H9 (cell line): ENCODE measurements at regions not wholly inside any gene's neighbourhood (a gene's known extent, or its start where the extent isn't known, plus 50 kb on each side); places are given as distances from the start of the nearest gene placed in this dataset.

ENCODE experiments used
- DNase-seq: peaks from one replicate; pipeline ENCODE4 v3.0.0-alpha.2; 2017
- H2AFZ ChIP-seq: one replicate; pipeline ENCODE4 v1.6.1; 2013; ENCODE audit warnings: mild to moderate bottlenecking, low read length, control low read depth, moderate library complexity
- H2AK5ac ChIP-seq: 2 replicates; pipeline ENCODE4 v1.6.1; 2013; ENCODE audit warnings: low read length, control low read depth, mixed read lengths; ENCODE audit not compliant: insufficient read length
- H2BK120ac ChIP-seq: one replicate; pipeline ENCODE4 v1.6.1; 2013; ENCODE audit warnings: low read depth, mild to moderate bottlenecking, low read length, control low read depth, inconsistent platforms; ENCODE audit not compliant: poor library complexity, severe bottlenecking
- H2BK12ac ChIP-seq: 2 replicates; pipeline ENCODE4 v1.6.1; 2013; ENCODE audit warnings: low read length, control low read depth, mixed read lengths, low read depth; ENCODE audit not compliant: insufficient read length
- H2BK15ac ChIP-seq: 2 replicates; pipeline ENCODE4 v1.6.1; 2013; ENCODE audit warnings: low read depth, low read length, control low read depth
- H2BK20ac ChIP-seq: one replicate; pipeline ENCODE4 v1.6.1; 2013; ENCODE audit warnings: low read depth, mild to moderate bottlenecking, low read length, control low read depth, inconsistent platforms; ENCODE audit not compliant: poor library complexity, severe bottlenecking
- H2BK5ac ChIP-seq: 2 replicates; pipeline ENCODE4 v1.6.1; 2013; ENCODE audit warnings: low read length, control low read depth, mixed read lengths; ENCODE audit not compliant: insufficient read length
- H3K14ac ChIP-seq: 2 replicates; pipeline ENCODE4 v1.6.1; 2013; ENCODE audit warnings: low read length, control low read depth; ENCODE audit not compliant: insufficient read depth
- H3K18ac ChIP-seq: 2 replicates; pipeline ENCODE4 v1.6.1; 2013; ENCODE audit warnings: low read depth, mild to moderate bottlenecking, mixed read lengths, low read length, control low read depth; ENCODE audit not compliant: insufficient read length
- H3K23ac ChIP-seq: 2 replicates; pipeline ENCODE4 v1.6.1; 2013; ENCODE audit warnings: low read length, control low read depth, mixed read lengths, low read depth; ENCODE audit not compliant: insufficient read length
- H3K23me2 ChIP-seq: 2 replicates; pipeline ENCODE4 v1.6.1; 2013; ENCODE audit warnings: low read depth, mild to moderate bottlenecking, mixed read lengths, low read length, control low read depth; ENCODE audit not compliant: insufficient read length, poor library complexity, severe bottlenecking
- H3K27ac ChIP-seq: 2 replicates; pipeline ENCODE4 v1.5.1; 2013; ENCODE audit warnings: low read length, control low read depth, mixed read lengths, low read depth; ENCODE audit not compliant: insufficient read length
- H3K27me3 ChIP-seq: 2 replicates; pipeline ENCODE4 v1.6.1; 2013; ENCODE audit warnings: low read length, control low read depth, inconsistent platforms; ENCODE audit not compliant: insufficient read depth
- H3K4ac ChIP-seq: 2 replicates; pipeline ENCODE4 v1.6.1; 2013; ENCODE audit warnings: low read depth, mild to moderate bottlenecking, control low read depth, inconsistent platforms, low read length, moderate library complexity
- H3K4me1 ChIP-seq: 2 replicates; pipeline ENCODE4 v1.6.1; 2013; ENCODE audit warnings: low read length, control low read depth, inconsistent platforms; ENCODE audit not compliant: insufficient read depth
- H3K4me2 ChIP-seq: 2 replicates; pipeline ENCODE4 v1.6.1; 2013; ENCODE audit warnings: low read length, control low read depth, mixed read lengths; ENCODE audit not compliant: insufficient read length, insufficient read depth
- H3K56ac ChIP-seq: 2 replicates; pipeline ENCODE4 v1.6.1; 2013; ENCODE audit warnings: low read depth, mild to moderate bottlenecking, mixed read lengths, low read length, control low read depth; ENCODE audit not compliant: insufficient read length
- H3K79me1 ChIP-seq: 2 replicates; pipeline ENCODE4 v1.6.1; 2013; ENCODE audit warnings: low read depth, mild to moderate bottlenecking, moderate library complexity, low read length, control low read depth, inconsistent platforms; ENCODE audit not compliant: insufficient read depth, poor library complexity, severe bottlenecking
- H3K79me2 ChIP-seq: 2 replicates; pipeline ENCODE4 v1.6.1; 2013; ENCODE audit warnings: low read length, control low read depth, inconsistent platforms; ENCODE audit not compliant: insufficient read depth
- H3K9ac ChIP-seq: 2 replicates; pipeline ENCODE4 v1.6.1; 2013; ENCODE audit warnings: low read length, control low read depth, mixed read lengths; ENCODE audit not compliant: insufficient read length; ENCODE audit errors: extremely low read depth
- H3K9me3 ChIP-seq: one replicate; pipeline ENCODE4 v1.6.1; 2013; ENCODE audit warnings: low read depth, low read length, inconsistent platforms; ENCODE audit not compliant: control insufficient read depth
- H3T11ph ChIP-seq: one replicate; pipeline ENCODE4 v1.6.1; 2013; ENCODE audit warnings: mild to moderate bottlenecking, low read length, control low read depth, inconsistent platforms
- H4K20me1 ChIP-seq: one replicate; pipeline ENCODE4 v1.6.1; 2013; ENCODE audit not compliant: control insufficient read depth, insufficient read length, insufficient read depth
- H4K5ac ChIP-seq: 2 replicates; pipeline ENCODE4 v1.6.1; 2013; ENCODE audit warnings: low read depth, mild to moderate bottlenecking, mixed read lengths, low read length, control low read depth; ENCODE audit not compliant: insufficient read length
- H4K8ac ChIP-seq: replicated peaks from 2 replicates; pipeline ENCODE4 v1.6.1; 2013; ENCODE audit warnings: low read length, control low read depth, mixed read lengths, low read depth; ENCODE audit not compliant: insufficient read length
- H4K91ac ChIP-seq: 2 replicates; pipeline ENCODE4 v1.6.1; 2013; ENCODE audit warnings: low read depth, mild to moderate bottlenecking, moderate library complexity, mixed read lengths, low read length, control low read depth; ENCODE audit not compliant: insufficient read length
- H3K27ac Mint-ChIP-seq, 3 experiments: 2 replicates in 2 of 3; 3 replicates in 1 of 3; pipeline ENCODE4 v1.8.0; 2020 to 2021; ENCODE audit warnings: mixed read lengths in 3 of 3, mild to moderate bottlenecking in 1 of 3, moderate library complexity in 1 of 3
- H3K27me3 Mint-ChIP-seq: 2 replicates; pipeline ENCODE4 v1.8.0; 2021; ENCODE audit warnings: low read depth, mild to moderate bottlenecking, moderate library complexity, mixed read lengths
- H3K36me3 Mint-ChIP-seq, 3 experiments: 2 replicates in 2 of 3; 3 replicates in 1 of 3; pipeline ENCODE4 v1.8.0; 2020 to 2021; ENCODE audit warnings: low read depth in 3 of 3, mixed read lengths in 3 of 3; ENCODE audit not compliant: insufficient read depth in 1 of 3
- H3K4me1 Mint-ChIP-seq, 2 experiments: 2 replicates each; pipeline ENCODE4 v1.8.0; 2020; ENCODE audit warnings: mixed read lengths in 2 of 2
- H3K4me3 Mint-ChIP-seq, 2 experiments: 2 replicates in 1 of 2; 3 replicates in 1 of 2; pipeline ENCODE4 v1.8.0; 2020 to 2021; ENCODE audit warnings: mild to moderate bottlenecking in 2 of 2, mixed read lengths in 2 of 2, moderate library complexity in 1 of 2
- H3K9me3 Mint-ChIP-seq, 2 experiments: 2 replicates in 1 of 2; 3 replicates in 1 of 2; pipeline ENCODE4 v1.8.0; 2020; ENCODE audit warnings: mild to moderate bottlenecking in 2 of 2, mixed read lengths in 2 of 2, moderate library complexity in 1 of 2
- WGBS: extraction: QIAGEN DNeasy Blood & Tissue Kit; methylation state at CpG from one replicate; pipeline ENCODE4 v1.1.7; 2013; ENCODE audit warnings: missing lambda C conversion rate, low lambda C conversion rate, mixed read lengths; ENCODE audit not compliant: insufficient read length; ENCODE audit errors: extremely low coverage; 5-methylcytosine and 5-hydroxymethylcytosine counted together
- TF ChIP-seq, protein P1 (sequence below): fragments of 200-600 bp; sonication (generic); conservative IDR thresholded peaks from 3 replicates; pipeline ENCODE4 v1.8.0; 2021; ENCODE audit warnings: antibody characterized with exemption, mild to moderate bottlenecking

DNA sequence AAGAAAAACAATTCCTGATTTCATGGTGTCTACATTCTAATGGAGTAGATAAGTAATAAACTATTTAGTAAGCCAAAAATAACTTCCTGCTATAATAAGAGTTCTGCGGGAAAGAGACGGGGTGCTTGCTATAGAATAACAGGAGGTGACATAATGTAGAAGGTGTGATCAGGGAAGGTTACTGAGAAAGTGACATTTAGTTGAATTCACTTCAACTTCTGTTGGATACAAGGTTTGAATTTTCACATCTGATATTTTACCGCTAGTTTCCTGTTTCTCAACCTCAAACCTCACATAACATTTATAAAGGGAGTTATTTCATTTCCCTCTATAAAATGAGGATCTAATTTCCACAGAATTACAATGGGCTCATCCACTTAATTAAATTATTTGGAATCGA lies 102.3 kb upstream of the GBE1 start:
- Histone ChIP-seq H2BK5ac (no peak overlapping the region), H2AK5ac (no peak overlapping the region), H2BK120ac (no peak overlapping the region), H2BK20ac (no peak overlapping the region), H2BK12ac (no peak overlapping the region), H3K27ac (no peak overlapping the region), H3K14ac (no peak overlapping the region), H2BK15ac (no peak overlapping the region), H4K8ac (no peak overlapping the region), H4K5ac (no peak overlapping the region), H3K4me1 (no peaks in the 10 kb centered on the region), H3K27me3 (no peaks in the 10 kb centered on the region), H3K9me3 (no peaks in the 10 kb centered on the region), H3K4me2 (no peak overlapping the region), H3K18ac (no peak overlapping the region), H3K79me1 (no peaks in the 10 kb centered on the region), H3K9ac (no peak overlapping the region), H3K4ac (no peak overlapping the region), H3K23me2 (no peaks in the 10 kb centered on the region), H3K23ac (no peak overlapping the region), H4K20me1 (no peaks in the 10 kb centered on the region), H3K79me2 (no peaks in the 10 kb centered on the region), H3T11ph (no peak overlapping the region), H4K91ac (no peak overlapping the region), H2AFZ (no peak overlapping the region), H3K56ac (no peak overlapping the region)
- no peaks in the 10 kb centered on the region for H3K27me3 Mint-ChIP-seq
- no peak overlapping the region for H3K27ac Mint-ChIP-seq
- no peak overlapping the region for H3K4me3 Mint-ChIP-seq
- H3K4me1 Mint-ChIP-seq: peaks cover 9 to 13% of the 10 kb centered on the region in 2 experiments
- H3K36me3 Mint-ChIP-seq: no peaks in the 10 kb centered on the region; a peak in 1 of 7 replicates
- H3K9me3 Mint-ChIP-seq: no peaks in the 10 kb centered on the region
- WGBS: no CpG with 5 or more reads among the region's 4 CpGs
- TF ChIP-seq, protein P1, sequence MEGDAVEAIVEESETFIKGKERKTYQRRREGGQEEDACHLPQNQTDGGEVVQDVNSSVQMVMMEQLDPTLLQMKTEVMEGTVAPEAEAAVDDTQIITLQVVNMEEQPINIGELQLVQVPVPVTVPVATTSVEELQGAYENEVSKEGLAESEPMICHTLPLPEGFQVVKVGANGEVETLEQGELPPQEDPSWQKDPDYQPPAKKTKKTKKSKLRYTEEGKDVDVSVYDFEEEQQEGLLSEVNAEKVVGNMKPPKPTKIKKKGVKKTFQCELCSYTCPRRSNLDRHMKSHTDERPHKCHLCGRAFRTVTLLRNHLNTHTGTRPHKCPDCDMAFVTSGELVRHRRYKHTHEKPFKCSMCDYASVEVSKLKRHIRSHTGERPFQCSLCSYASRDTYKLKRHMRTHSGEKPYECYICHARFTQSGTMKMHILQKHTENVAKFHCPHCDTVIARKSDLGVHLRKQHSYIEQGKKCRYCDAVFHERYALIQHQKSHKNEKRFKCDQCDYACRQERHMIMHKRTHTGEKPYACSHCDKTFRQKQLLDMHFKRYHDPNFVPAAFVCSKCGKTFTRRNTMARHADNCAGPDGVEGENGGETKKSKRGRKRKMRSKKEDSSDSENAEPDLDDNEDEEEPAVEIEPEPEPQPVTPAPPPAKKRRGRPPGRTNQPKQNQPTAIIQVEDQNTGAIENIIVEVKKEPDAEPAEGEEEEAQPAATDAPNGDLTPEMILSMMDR: no peak
- no peak for DNase-seq
